Activated CD4-positive, alpha-beta T cell treated with anti-CD3 and anti-CD28 coated beads, Interleukin-2, Interleukin-6, amounts not matched to agents 100 ng/mL and 50 ng/mL, durations not matched to agents 16 hours and 8 hours (primary cell): ENCODE measurements at regions not wholly inside any gene's neighbourhood (a gene's known extent, or its start where the extent isn't known, plus 50 kb on each side); places are given as distances from the start of the nearest gene placed in this dataset.

ENCODE experiments used
- DNase-seq: peaks from one replicate; pipeline ENCODE4 v3.0.0-alpha.2; 2020

DNA sequence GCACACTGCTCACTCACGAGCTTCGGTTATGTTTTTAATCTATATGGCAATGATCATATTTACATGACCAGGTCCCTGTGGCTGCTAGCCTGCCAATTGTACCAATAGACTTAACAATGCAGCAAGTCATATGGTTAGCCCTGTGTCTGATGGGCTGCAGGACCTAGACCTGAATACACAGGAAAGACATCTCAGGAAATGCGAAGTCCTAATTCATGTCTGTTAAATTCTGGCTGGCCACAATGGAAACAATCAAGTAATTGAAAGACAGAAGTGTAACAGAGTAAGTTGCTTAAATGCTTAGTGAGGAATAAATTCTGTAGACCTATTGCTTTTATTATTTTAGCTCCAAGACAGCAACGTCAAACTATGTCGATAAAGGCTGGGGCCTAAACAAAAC lies 112.4 kb upstream of the FZD8 start:
- DNase-seq = no peak

DNA sequence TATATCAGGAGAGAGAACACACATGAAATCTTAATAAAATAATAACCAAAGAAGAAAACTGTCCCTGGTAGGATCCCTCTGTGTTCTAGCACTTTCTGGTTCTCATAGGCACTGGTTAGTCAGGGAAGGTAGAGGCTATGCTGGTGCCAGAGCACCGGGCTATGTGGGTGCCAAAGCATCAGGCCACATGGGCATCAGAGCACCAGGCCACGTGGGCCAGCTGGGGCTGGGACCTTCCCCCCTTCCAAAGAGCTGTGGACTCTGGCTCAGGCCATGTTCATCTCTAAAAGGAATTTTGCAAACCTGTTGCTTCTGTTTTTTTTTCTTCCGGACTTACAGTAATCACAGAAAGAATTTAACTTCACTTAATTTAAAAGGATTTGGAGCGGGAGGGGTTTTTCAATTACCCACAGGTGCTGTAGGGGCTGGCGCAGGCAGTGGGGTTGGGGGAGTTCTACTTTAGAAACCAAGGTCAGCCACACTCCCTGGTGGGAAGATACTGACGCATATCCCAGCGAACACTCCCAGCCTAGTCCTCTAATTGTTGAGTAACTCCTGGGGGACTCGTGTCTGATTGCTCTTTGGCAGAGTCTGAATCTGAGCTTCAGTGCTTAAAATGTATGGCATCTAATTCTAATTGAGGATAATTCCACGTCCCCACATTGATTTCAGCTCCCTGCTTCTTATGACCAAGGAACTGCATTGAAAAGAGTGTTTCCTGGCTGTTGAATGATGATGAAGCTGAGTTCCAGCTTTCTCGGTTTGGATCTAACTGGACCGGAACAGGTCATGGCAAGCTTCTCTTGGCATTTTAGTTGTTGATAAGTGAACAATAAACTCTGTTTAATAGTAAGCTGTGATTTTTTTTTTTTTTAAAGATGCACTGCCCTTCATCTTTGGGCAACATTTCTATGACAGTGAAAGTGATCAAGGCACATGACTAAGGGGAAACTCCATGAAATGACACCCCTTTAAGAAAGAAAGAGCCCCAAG lies 110.7 kb upstream of the FZD8 start:
- no peak for DNase-seq

GRCh38 chr10:35751347-35751746 lies 109.3 kb upstream of the FZD8 start:
- no peak for DNase-seq

- no peak for DNase-seq
Measured at GRCh38 chr10:35749230-35749629, 107.1 kb upstream of the FZD8 start.

- DNase-seq = no peak
Measured at GRCh38 chr10:35745617-35746403, 103.7 kb upstream of the FZD8 start.

DNA sequence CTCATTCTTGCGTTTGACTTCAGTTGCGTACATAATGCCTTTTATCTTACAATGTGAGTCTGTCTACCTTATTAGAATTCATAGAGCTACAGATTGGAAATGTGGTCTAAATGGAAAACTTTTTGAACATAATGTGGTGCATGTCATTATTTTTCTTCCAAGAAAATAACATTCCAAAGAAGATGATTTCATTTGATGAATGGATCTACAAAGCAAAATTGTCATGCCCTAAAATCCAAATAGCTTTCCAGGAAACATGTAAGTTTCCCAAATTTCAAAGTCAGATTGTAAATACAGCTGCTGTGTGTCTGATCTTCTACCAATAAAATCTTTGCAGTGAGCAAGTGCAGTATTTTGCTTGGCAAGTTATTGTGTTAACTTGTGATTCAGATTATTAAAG lies 101.8 kb upstream of the FZD8 start:
- DNase-seq = no peak

DNA sequence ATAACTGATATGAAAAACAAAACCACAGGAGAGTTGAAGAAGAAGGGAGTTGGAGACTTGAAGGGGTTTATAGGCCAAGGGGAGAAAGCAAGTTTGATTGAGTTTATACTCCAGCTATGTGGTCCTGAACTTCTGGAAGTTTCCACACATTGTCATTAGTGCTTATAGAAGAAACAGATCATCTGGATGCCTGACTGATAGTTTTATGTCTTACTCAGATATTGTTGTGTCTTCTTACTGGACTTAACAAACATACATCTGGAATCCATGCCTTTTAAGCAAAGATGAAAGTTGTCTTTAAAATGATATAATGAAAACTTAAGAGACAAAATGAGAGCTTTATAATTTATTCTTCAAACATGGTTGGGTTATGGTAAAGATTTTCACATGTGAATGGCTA lies 101.3 kb upstream of the FZD8 start:
- no peak for DNase-seq

- DNase-seq = no peak
Measured at GRCh38 chr10:35739998-35740397, 97.9 kb upstream of the FZD8 start.

DNA sequence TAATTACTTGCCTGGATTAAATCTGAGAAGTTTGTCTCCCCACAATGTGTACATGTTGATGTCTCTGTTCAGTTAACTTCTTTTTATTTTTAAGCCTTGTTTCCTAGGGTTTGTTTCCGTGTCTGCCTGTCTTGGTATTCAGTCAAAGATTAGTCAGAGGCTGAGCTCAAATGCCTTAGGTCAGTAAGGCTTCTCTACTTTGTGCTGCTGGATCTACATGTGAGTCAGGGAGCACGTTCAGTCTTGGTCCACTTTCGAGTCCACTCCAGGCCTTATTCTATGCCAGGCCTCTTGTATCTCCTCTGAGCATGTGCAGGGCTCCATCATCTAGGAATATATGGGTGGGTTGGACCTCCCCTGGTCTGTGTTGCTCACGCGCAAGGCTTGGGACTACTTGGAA lies 93.3 kb upstream of the FZD8 start:
- no peak for DNase-seq

- no peak for DNase-seq
Measured at GRCh38 chr10:35731828-35732227, 89.7 kb upstream of the FZD8 start.

GRCh38 chr10:35728341-35728740 lies 86.2 kb upstream of the FZD8 start:
- no peak for DNase-seq

GRCh38 chr10:35726846-35727245 lies 84.8 kb upstream of the FZD8 start:
- no peak for DNase-seq

- no peak for DNase-seq
Measured at GRCh38 chr10:35723992-35724391, 81.9 kb upstream of the FZD8 start.

- DNase-seq = no peak
Measured at GRCh38 chr10:35723059-35723458, 81.0 kb upstream of the FZD8 start.

- DNase-seq = no peak
Measured at GRCh38 chr10:35722636-35723035, 80.5 kb upstream of the FZD8 start.

DNA sequence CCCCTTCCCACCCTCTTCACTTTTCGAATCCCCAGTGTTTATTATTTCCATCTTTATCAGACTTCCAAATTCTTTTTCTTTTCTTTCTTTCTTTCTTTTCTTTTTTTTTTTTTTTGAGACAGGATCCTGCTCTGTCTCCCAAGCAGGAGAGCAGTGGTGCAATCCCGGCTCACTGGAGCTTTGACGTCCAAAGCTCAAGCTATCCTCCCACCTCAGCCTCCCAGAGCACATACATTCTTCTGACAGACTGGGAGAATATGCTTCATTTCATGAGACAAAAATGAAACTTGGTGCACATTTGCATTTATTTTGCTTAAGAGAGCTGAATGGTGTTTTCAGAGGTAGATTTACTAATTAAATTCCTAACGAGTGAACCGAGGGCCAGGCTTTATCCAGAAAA lies 80.1 kb upstream of the FZD8 start:
- DNase-seq = no peak

GRCh38 chr10:35720366-35720765 lies 78.3 kb upstream of the FZD8 start:
- no peak for DNase-seq

DNA sequence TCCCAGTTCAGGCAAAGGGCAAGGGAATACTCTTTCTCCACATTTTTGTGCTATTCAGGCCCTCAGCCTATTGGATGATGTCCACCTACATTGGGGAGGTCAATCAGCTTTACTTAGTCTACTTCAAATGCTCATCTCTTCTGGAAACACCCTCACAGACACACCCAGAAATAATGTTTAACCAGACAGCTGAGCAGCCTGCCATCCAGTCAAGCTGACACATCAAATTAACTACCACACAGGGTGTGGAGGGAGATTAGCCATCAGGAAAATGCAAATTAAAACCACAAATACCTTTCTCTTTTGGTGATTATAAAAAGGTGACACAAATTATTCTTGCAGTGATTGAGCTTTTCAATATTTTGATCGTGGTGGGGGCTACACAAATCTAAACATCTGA lies 74.7 kb upstream of the FZD8 start:
- no peak for DNase-seq

DNA sequence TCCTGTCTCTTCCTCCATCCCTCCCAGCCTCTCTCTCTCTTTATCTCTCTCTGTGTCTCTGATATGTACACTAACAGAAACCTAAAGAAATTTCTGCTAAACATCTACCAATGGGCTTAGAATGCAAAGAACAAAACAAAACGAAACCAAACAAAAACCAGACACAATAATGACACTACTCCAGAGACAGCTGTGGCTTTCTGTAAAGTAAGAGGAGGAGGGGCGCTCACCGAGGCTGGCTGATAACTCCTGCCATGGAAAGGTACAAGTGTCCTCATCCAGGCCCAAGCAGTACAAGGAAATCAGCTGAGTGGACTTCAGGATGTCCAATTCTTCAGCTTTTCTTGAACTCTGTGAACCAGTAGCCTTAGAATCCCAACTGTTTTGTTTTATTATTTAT lies 70.4 kb upstream of the FZD8 start:
- DNase-seq = no peak

DNA sequence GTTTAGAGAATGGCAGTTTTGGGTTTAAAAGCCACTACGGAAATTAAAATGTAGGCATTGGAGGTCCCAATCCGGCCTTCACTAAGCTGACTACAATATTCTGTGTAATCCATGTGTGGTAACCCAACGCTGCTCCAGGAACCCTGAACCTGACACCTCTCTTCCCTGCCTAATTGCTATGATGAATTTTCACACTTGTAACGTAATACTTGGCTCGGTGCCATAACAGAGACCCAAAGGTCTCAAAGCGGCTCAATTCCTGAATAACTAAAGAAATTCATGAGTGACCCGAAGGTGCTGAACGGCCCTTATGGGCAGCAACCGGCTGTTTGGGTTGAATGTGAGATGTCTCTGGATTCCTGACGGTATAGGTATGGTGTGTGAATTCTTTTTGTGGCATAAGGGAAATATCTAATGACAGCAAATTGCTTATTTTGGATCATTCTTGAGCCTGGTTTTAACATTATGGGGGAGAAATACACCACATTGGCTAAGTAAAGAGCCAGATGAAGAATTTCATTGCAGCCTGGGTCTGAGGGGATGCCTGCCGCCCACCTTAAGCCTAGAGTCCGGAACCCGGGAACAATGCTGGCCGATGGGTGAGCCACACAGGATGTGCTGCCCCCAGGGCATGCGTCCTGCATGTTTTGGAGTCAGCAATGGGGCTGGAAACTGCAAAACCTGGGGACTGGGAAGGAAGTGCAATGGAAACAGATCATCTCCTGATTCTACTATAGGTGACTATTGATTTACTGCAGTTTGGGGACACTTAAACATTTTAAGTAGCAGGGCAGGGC lies 69.7 kb upstream of the FZD8 start:
- DNase-seq = no peak

GRCh38 chr10:35707642-35708425 lies 65.7 kb upstream of the FZD8 start:
- DNase-seq = no peak

- DNase-seq = no peak
Measured at GRCh38 chr10:35706959-35707358, 64.9 kb upstream of the FZD8 start.
